CD14-positive monocyte (primary cell): ENCODE measurements at regions not wholly inside any gene's neighbourhood (a gene's known extent, or its start where the extent isn't known, plus 50 kb on each side); places are given as distances from the start of the nearest gene placed in this dataset.

Experiments
- DNase-seq, 3 donors: peaks; one replicate each; pipeline ENCODE4 v3.0.0-alpha.2; 2011 to 2022
- H2AFZ ChIP-seq: 2 replicates; pipeline ENCODE4 v1.6.0; 2012; ENCODE audit warnings: mild to moderate bottlenecking, low read depth, low read length, inconsistent platforms; ENCODE audit not compliant: insufficient read depth, poor library complexity, severe bottlenecking
- H3K27ac ChIP-seq, 2 donors: 1 replicate in 1 of 2; 2 replicates in 1 of 2; pipeline ENCODE4 v1.5.1; 2012 to 2013; ENCODE audit warnings: low read length in 2 of 2, control low read depth in 1 of 2, inconsistent platforms in 1 of 2, low read depth in 1 of 2, mild to moderate bottlenecking in 1 of 2
- H3K27me3 ChIP-seq, 2 donors: one replicate each; pipeline versions ENCODE4 v1.6.0 to v1.6.1; 2011 to 2013; ENCODE audit warnings: low read length in 2 of 2; ENCODE audit not compliant: control insufficient read depth in 2 of 2, insufficient read depth in 2 of 2
- H3K36me3 ChIP-seq, 2 donors: replicated peaks in 1 of 2; 1 replicate in 1 of 2; 2 replicates in 1 of 2; pipeline versions ENCODE4 v1.5.1 to v1.6.1; 2012 to 2013; ENCODE audit warnings: low read length in 2 of 2, control low read depth in 1 of 2, inconsistent platforms in 1 of 2, mild to moderate bottlenecking in 1 of 2; ENCODE audit not compliant: insufficient read depth in 2 of 2, control insufficient read depth in 1 of 2
- H3K4me1 ChIP-seq, 2 donors: 1 replicate in 1 of 2; 2 replicates in 1 of 2; pipeline versions ENCODE4 v1.5.1 to v1.6.1; 2012 to 2013; ENCODE audit warnings: low read length in 2 of 2, control low read depth in 1 of 2, inconsistent platforms in 1 of 2, mild to moderate bottlenecking in 1 of 2, moderate library complexity in 1 of 2; ENCODE audit not compliant: insufficient read depth in 2 of 2, control insufficient read depth in 1 of 2
- H3K4me2 ChIP-seq: replicated peaks from 2 replicates; pipeline ENCODE3; 2012; ENCODE audit warnings: low read length, moderate library complexity, mild to moderate bottlenecking; ENCODE audit not compliant: poor library complexity, severe bottlenecking; ENCODE audit errors: extremely low read depth
- H3K4me3 ChIP-seq, 3 experiments: fragments of 200-600 bp in 1 of 3; sonication (generic) in 1 of 3; replicated peaks in 1 of 3; 1 replicate in 2 of 3; 2 replicates in 1 of 3; pipeline ENCODE4 v1.5.1; 2011 to 2013; ENCODE audit warnings: low read length in 3 of 3, mild to moderate bottlenecking in 3 of 3, control low read depth in 2 of 3, low read depth in 2 of 3, inconsistent platforms in 1 of 3, moderate library complexity in 1 of 3
- H3K79me2 ChIP-seq: 2 replicates; pipeline ENCODE4 v1.6.0; 2012; ENCODE audit warnings: mild to moderate bottlenecking, control low read depth, inconsistent platforms, low read length, moderate library complexity; ENCODE audit not compliant: insufficient read depth
- H3K9ac ChIP-seq: 2 replicates; pipeline ENCODE4 v1.6.0; 2017; ENCODE audit warnings: low read length, mild to moderate bottlenecking; ENCODE audit not compliant: insufficient read depth, poor library complexity, severe bottlenecking
- H3K9me3 ChIP-seq, 2 donors: replicated peaks in 1 of 2; 1 replicate in 1 of 2; 2 replicates in 1 of 2; pipeline versions ENCODE4 v1.5.1 to v1.6.1; 2012 to 2013; ENCODE audit warnings: low read length in 2 of 2, control low read depth in 1 of 2; ENCODE audit not compliant: control insufficient read depth in 1 of 2, insufficient read depth in 1 of 2
- H4K20me1 ChIP-seq: 2 replicates; pipeline ENCODE4 v1.6.0; 2012; ENCODE audit warnings: mild to moderate bottlenecking, low read length, control low read depth, moderate library complexity; ENCODE audit not compliant: insufficient read depth
- H3K27ac Mint-ChIP-seq, 7 donors: one replicate each; pipeline ENCODE4 v1.8.0; 2020; ENCODE audit warnings: mild to moderate bottlenecking in 7 of 7, mixed read lengths in 7 of 7, moderate library complexity in 6 of 7, inconsistent platforms in 2 of 7
- H3K27me3 Mint-ChIP-seq, 3 donors: one replicate each; pipeline ENCODE4 v1.8.0; 2021 to 2022; ENCODE audit warnings: low read depth in 3 of 3, mild to moderate bottlenecking in 3 of 3, mixed read lengths in 3 of 3, moderate library complexity in 3 of 3, inconsistent platforms in 1 of 3
- H3K36me3 Mint-ChIP-seq, 2 donors: one replicate each; pipeline ENCODE4 v1.8.0; 2020; ENCODE audit warnings: mixed read lengths in 2 of 2, inconsistent platforms in 1 of 2, mild to moderate bottlenecking in 1 of 2
- H3K4me1 Mint-ChIP-seq: one replicate; pipeline ENCODE4 v1.8.0; 2020; ENCODE audit warnings: mild to moderate bottlenecking, mixed read lengths
- H3K4me3 Mint-ChIP-seq, 2 donors: one replicate each; pipeline ENCODE4 v1.8.0; 2020; ENCODE audit warnings: mild to moderate bottlenecking in 2 of 2, mixed read lengths in 2 of 2, moderate library complexity in 1 of 2
- H3K9me3 Mint-ChIP-seq, 7 donors: one replicate each; pipeline ENCODE4 v1.8.0; 2020 to 2022; ENCODE audit warnings: mixed read lengths in 7 of 7, mild to moderate bottlenecking in 6 of 7, moderate library complexity in 6 of 7, inconsistent platforms in 2 of 7
- WGBS: methylation state at CpG from one replicate; pipeline ENCODE4 v1.1.5; 2013; ENCODE audit warnings: missing lambda C conversion rate; ENCODE audit not compliant: insufficient coverage; 5-methylcytosine and 5-hydroxymethylcytosine counted together
- intact Hi-C, 2 donors: fragments of 100-400 bp; cut with micrococcal nuclease; formaldehyde crosslinking; loops; one replicate each; pipeline versions ENCODE4 v1.15.0 to v1.15.1; 2023
- TF ChIP-seq, protein P1 (sequence below): fragments of 200-600 bp; IDR thresholded peaks from one replicate; pipeline ENCODE4 v1.8.0; 2022; ENCODE audit warnings: antibody characterized with exemption, mild to moderate bottlenecking

DNA sequence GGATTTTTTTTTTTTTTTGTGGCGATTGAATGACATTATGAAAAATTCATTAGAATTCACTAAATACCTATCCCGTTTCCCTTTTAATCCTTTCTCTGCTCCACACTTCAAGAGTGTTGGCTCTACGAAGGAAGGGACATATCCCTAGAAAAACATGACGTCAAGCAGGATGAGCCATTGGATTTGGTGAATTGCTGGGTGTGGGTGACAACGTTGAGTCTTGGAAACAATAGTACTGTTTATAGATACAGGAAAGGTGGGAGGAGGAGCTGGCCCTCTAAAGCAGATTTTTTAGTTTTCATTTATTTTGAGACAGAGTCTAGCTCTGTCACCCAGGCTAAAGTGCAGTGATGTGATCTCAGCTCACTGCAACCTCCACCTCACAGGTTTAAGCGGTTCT is 167.6 kb upstream of the FAM20A start:
- Histone ChIP-seq H3K36me3 (no peaks in the 10 kb centered on the region), H3K4me3 (no peak overlapping the region), H3K4me2 (no peak overlapping the region), H3K9me3 (no peaks in the 10 kb centered on the region), H3K9ac (no peak overlapping the region), H4K20me1 (no peaks in the 10 kb centered on the region), H3K27ac (no peak overlapping the region), H2AFZ (no peak overlapping the region), H3K4me1 (no peaks in the 10 kb centered on the region), H3K79me2 (no peaks in the 10 kb centered on the region), H3K27me3 (no peaks in the 10 kb centered on the region)
- H3K27me3 Mint-ChIP-seq = peaks cover 3 to 9% (median 5%) of the 10 kb centered on the region in 3 donors
- H3K4me3 Mint-ChIP-seq = no peak overlapping the region
- H3K36me3 Mint-ChIP-seq = no peaks in the 10 kb centered on the region
- TF ChIP-seq, protein P1, sequence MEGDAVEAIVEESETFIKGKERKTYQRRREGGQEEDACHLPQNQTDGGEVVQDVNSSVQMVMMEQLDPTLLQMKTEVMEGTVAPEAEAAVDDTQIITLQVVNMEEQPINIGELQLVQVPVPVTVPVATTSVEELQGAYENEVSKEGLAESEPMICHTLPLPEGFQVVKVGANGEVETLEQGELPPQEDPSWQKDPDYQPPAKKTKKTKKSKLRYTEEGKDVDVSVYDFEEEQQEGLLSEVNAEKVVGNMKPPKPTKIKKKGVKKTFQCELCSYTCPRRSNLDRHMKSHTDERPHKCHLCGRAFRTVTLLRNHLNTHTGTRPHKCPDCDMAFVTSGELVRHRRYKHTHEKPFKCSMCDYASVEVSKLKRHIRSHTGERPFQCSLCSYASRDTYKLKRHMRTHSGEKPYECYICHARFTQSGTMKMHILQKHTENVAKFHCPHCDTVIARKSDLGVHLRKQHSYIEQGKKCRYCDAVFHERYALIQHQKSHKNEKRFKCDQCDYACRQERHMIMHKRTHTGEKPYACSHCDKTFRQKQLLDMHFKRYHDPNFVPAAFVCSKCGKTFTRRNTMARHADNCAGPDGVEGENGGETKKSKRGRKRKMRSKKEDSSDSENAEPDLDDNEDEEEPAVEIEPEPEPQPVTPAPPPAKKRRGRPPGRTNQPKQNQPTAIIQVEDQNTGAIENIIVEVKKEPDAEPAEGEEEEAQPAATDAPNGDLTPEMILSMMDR = no peak
- H3K27ac Mint-ChIP-seq = no peak overlapping the region
- whole genome bisulfite sequencing = 100% methylated on average over 1 of the region's 6 CpGs
- peaks cover 0 to 2% (median 0%) of the 10 kb centered on the region in 7 donors for H3K9me3 Mint-ChIP-seq
- no peak for DNase-seq
- peaks cover 7% of the 10 kb centered on the region for H3K4me1 Mint-ChIP-seq
- intact Hi-C loops = loop anchor here in 1 of 2 donors (10.0 kb wide), 1 partner anchor 294 kb away; no protein-coding TSS in a partner anchor

DNA sequence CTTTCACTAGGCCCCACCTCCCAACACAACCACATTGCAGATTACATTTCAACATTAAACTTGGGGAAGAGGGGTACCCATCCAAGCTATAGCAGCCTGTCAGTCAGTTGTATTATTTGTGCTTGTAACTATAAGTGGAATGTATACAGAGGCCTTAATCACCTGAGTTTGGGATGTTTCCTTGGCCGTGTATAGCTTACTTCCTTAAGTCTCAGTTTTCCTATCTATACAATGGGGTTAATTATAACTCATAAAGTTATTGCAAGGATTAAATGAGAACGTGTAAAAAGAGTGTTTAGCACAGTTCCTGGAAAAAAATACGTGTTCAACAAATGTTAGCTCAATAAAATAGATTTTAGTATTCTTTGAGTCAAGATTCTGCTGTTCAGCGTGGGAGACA is 165.5 kb upstream of the FAM20A start:
- Histone ChIP-seq H3K4me3 (no peak overlapping the region), H4K20me1 (no peaks in the 10 kb centered on the region), H3K9ac (no peak overlapping the region), H3K4me1 (no peaks in the 10 kb centered on the region), H3K27ac (no peak overlapping the region), H3K79me2 (no peaks in the 10 kb centered on the region), H3K4me2 (no peak overlapping the region), H3K36me3 (no peaks in the 10 kb centered on the region), H3K27me3 (no peaks in the 10 kb centered on the region), H3K9me3 (no peaks in the 10 kb centered on the region), H2AFZ (no peak overlapping the region)
- WGBS = 95% methylated on average over 2 of the region's 4 CpGs
- DNase-seq = no peak
- Mint-ChIP-seq H3K27me3 (peaks cover 2 to 8% (median 3%) of the 10 kb centered on the region in 3 donors), H3K4me3 (no peak overlapping the region), H3K9me3 (peaks cover 0 to 2% (median 0%) of the 10 kb centered on the region in 7 donors), H3K36me3 (no peaks in the 10 kb centered on the region), H3K4me1 (no peaks in the 10 kb centered on the region), H3K27ac (no peak overlapping the region)
- TF ChIP-seq, protein P1 = no peak
- intact Hi-C loops = loop anchor here in 1 of 2 donors (10.0 kb wide), 1 partner anchor 292 kb away; no protein-coding TSS in a partner anchor
